ENCODE measurements at regions not wholly inside any gene's neighbourhood (a gene's known extent, or its start where the extent isn't known, plus 50 kb on each side); places are given as distances from the start of the nearest gene placed in this dataset.
A peak's percentile ranks its signal among the peaks of the same experiment; 100 is the strongest.

GRCh38 chr2:11998626-11999378, 252.4 kb downstream of the LPIN1 start:
- no peak for DNase-seq (ENCODE audit: insufficient read length, low spot score, missing footprints)

GRCh38 chr2:12001621-12002020, 255.2 kb downstream of the LPIN1 start:
- H2AFZ ChIP-seq (ENCODE audit: low read length), result no peak overlapping the region
- H3K79me2 ChIP-seq (ENCODE audit: insufficient read depth, low read length), result no peaks in the 10 kb centered on the region
- no peaks in the 10 kb centered on the region for H3K9me3 ChIP-seq (ENCODE audit: low read depth, low read length)
- no peaks in the 10 kb centered on the region for H4K20me1 ChIP-seq (ENCODE audit: insufficient read depth, low read length)
- H3K4me3 ChIP-seq (ENCODE audit: insufficient read depth, low read length), result no peak overlapping the region
- H3K4me1 ChIP-seq (ENCODE audit: insufficient read depth, low read length), result peaks cover 23% of the 10 kb centered on the region
- no peaks in the 10 kb centered on the region for H3K36me3 ChIP-seq (ENCODE audit: insufficient read depth, low read length)
- H3K4me2 ChIP-seq (ENCODE audit: insufficient read depth, low read length), result no peak overlapping the region
- no peaks in the 10 kb centered on the region for H3K27me3 ChIP-seq (ENCODE audit: insufficient read depth, low read length)
- TF ChIP-seq CTCF (IDR thresholded peaks at IDR 0.05; ENCODE audit: extremely low read depth, low read depth, low read length), result no peak
- H3K27ac ChIP-seq (ENCODE audit: low read depth, low read length), result no peak overlapping the region
- DNase-seq (ENCODE audit: insufficient read length, low spot score, missing footprints), result no peak

More at GRCh38 chr2:11998626-11999378, 252.4 kb downstream of the LPIN1 start:
- no peak overlapping the region for H3K4me3 ChIP-seq (ENCODE audit: insufficient read depth, low read length)
- no peaks in the 10 kb centered on the region for H3K27me3 ChIP-seq (ENCODE audit: insufficient read depth, low read length)
- no peaks in the 10 kb centered on the region for H3K36me3 ChIP-seq (ENCODE audit: insufficient read depth, low read length)
- peaks cover 31% of the 10 kb centered on the region for H3K4me1 ChIP-seq (ENCODE audit: insufficient read depth, low read length)
- H3K27ac ChIP-seq (ENCODE audit: low read depth, low read length), result peak overlapping the region; percentile 41
- peak overlapping the region; percentile 5 for H3K4me2 ChIP-seq (ENCODE audit: insufficient read depth, low read length)
- H3K9me3 ChIP-seq (ENCODE audit: low read depth, low read length), result no peaks in the 10 kb centered on the region
- H4K20me1 ChIP-seq (ENCODE audit: insufficient read depth, low read length), result no peaks in the 10 kb centered on the region
- no peak for TF ChIP-seq CTCF (IDR thresholded peaks at IDR 0.05; ENCODE audit: extremely low read depth, low read depth, low read length)
- H2AFZ ChIP-seq (ENCODE audit: low read length), result no peak overlapping the region
- H3K79me2 ChIP-seq (ENCODE audit: insufficient read depth, low read length), result no peaks in the 10 kb centered on the region

DNA sequence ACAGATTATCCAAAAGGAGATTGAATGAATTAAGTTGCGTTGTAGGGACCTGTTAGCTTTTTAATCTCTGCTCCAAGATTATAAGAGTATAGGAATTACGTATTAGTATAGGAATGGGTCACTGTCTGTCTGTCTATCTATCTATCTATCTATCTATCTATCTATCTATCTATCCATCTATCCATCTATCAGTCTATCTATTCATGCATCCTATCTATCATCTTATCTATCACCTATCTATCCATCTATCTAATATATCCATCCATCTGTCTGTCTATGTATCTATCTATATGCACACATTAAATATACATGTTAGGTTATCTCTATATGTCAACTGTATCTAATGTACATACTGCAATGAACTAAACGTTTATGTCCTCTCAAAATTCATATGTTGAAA, 255.8 kb downstream of the LPIN1 start:
- Histone ChIP-seq H2AFZ (ENCODE audit: low read length) (no peak overlapping the region), H3K4me2 (ENCODE audit: insufficient read depth, low read length) (no peak overlapping the region), H4K20me1 (ENCODE audit: insufficient read depth, low read length) (no peaks in the 10 kb centered on the region), H3K27me3 (ENCODE audit: insufficient read depth, low read length) (no peaks in the 10 kb centered on the region), H3K9me3 (ENCODE audit: low read depth, low read length) (no peaks in the 10 kb centered on the region), H3K27ac (ENCODE audit: low read depth, low read length) (no peak overlapping the region), H3K79me2 (ENCODE audit: insufficient read depth, low read length) (no peaks in the 10 kb centered on the region), H3K4me3 (ENCODE audit: insufficient read depth, low read length) (no peak overlapping the region), H3K36me3 (ENCODE audit: insufficient read depth, low read length) (no peaks in the 10 kb centered on the region), H3K4me1 (ENCODE audit: insufficient read depth, low read length) (peaks cover 23% of the 10 kb centered on the region)
- no peak for DNase-seq (ENCODE audit: insufficient read length, low spot score, missing footprints)
- no peak for TF ChIP-seq CTCF (IDR thresholded peaks at IDR 0.05; ENCODE audit: extremely low read depth, low read depth, low read length)

GRCh38 chr2:12004713-12005112, 258.3 kb downstream of the LPIN1 start:
- TF ChIP-seq CTCF (IDR thresholded peaks at IDR 0.05; ENCODE audit: extremely low read depth, low read depth, low read length), result no peak
- Histone ChIP-seq H3K4me1 (ENCODE audit: insufficient read depth, low read length) (peaks cover 21% of the 10 kb centered on the region), H3K36me3 (ENCODE audit: insufficient read depth, low read length) (no peaks in the 10 kb centered on the region)

More at GRCh38 chr2:12004713-12005112, 258.3 kb downstream of the LPIN1 start:
- H3K4me3 ChIP-seq (ENCODE audit: insufficient read depth, low read length), result no peak overlapping the region
- H2AFZ ChIP-seq (ENCODE audit: low read length), result no peak overlapping the region
- DNase-seq (ENCODE audit: insufficient read length, low spot score, missing footprints), result no peak
- H3K27me3 ChIP-seq (ENCODE audit: insufficient read depth, low read length), result no peaks in the 10 kb centered on the region
- no peak overlapping the region for H3K27ac ChIP-seq (ENCODE audit: low read depth, low read length)
- H3K4me2 ChIP-seq (ENCODE audit: insufficient read depth, low read length), result no peak overlapping the region
- H3K9me3 ChIP-seq (ENCODE audit: low read depth, low read length), result no peaks in the 10 kb centered on the region
- H3K79me2 ChIP-seq (ENCODE audit: insufficient read depth, low read length), result no peaks in the 10 kb centered on the region
- H4K20me1 ChIP-seq (ENCODE audit: insufficient read depth, low read length), result no peaks in the 10 kb centered on the region
